Astrocyte (in vitro differentiated cells and primary cell): ENCODE measurements at regions not wholly inside any gene's neighbourhood (a gene's known extent, or its start where the extent isn't known, plus 50 kb on each side); places are given as distances from the start of the nearest gene placed in this dataset.

Experiments used
- DNase-seq: peaks from one replicate; pipeline ENCODE4 v3.0.0-alpha.2; 2010; ENCODE audit warnings: low read depth
- FAIRE-seq: peaks from 2 replicates; lab custom pipeline; 2011; peaks lifted over from hg19 to GRCh38; lab: Jason Lieb, UNC
- H2AFZ ChIP-seq: 2 replicates; pipeline ENCODE4 v1.6.0; 2012; ENCODE audit warnings: low read depth, low read length, inconsistent platforms
- H3K27ac ChIP-seq: 2 replicates; pipeline ENCODE4 v1.5.1; 2011; ENCODE audit warnings: low read depth, low read length, inconsistent platforms
- H3K27me3 ChIP-seq: 2 replicates; pipeline ENCODE4 v1.6.0; 2011; ENCODE audit warnings: low read length, inconsistent platforms; ENCODE audit not compliant: insufficient read depth
- H3K36me3 ChIP-seq: 2 replicates; pipeline ENCODE4 v1.5.1; 2011; ENCODE audit warnings: low read length, inconsistent platforms; ENCODE audit not compliant: insufficient read depth
- H3K4me1 ChIP-seq: 2 replicates; pipeline ENCODE4 v1.5.1; 2011; ENCODE audit warnings: low read length, inconsistent platforms; ENCODE audit not compliant: insufficient read depth
- H3K4me2 ChIP-seq: 2 replicates; pipeline ENCODE4 v1.6.0; 2012; ENCODE audit warnings: low read length, inconsistent platforms
- H3K4me3 ChIP-seq: 2 replicates; pipeline ENCODE4 v1.5.1; 2011; ENCODE audit warnings: low read depth, mild to moderate bottlenecking, low read length, inconsistent platforms; ENCODE audit not compliant: insufficient read depth
- H3K79me2 ChIP-seq: 2 replicates; pipeline ENCODE4 v1.6.0; 2012; ENCODE audit warnings: mild to moderate bottlenecking, low read length, inconsistent platforms; ENCODE audit not compliant: insufficient read depth
- H3K9ac ChIP-seq: 2 replicates; pipeline ENCODE4 v1.6.0; 2012; ENCODE audit warnings: mild to moderate bottlenecking, low read length, inconsistent platforms
- H3K9me3 ChIP-seq: 2 replicates; pipeline ENCODE4 v1.5.1; 2012; ENCODE audit warnings: low read depth, mild to moderate bottlenecking, low read length, inconsistent platforms; ENCODE audit not compliant: insufficient read depth
- H4K20me1 ChIP-seq: 2 replicates; pipeline ENCODE4 v1.6.0; 2012; ENCODE audit warnings: low read length, inconsistent platforms; ENCODE audit not compliant: insufficient read depth
- H3K27ac Mint-ChIP-seq: one replicate; pipeline ENCODE4 v1.8.0; 2021; ENCODE audit warnings: mild to moderate bottlenecking, mixed read lengths; ENCODE audit not compliant: unreplicated experiment
- H3K27me3 Mint-ChIP-seq: one replicate; pipeline ENCODE4 v1.8.0; 2021; ENCODE audit warnings: low read depth, mixed read lengths; ENCODE audit not compliant: unreplicated experiment
- H3K36me3 Mint-ChIP-seq: one replicate; pipeline ENCODE4 v1.8.0; 2021; ENCODE audit warnings: low read depth, mixed read lengths; ENCODE audit not compliant: unreplicated experiment
- H3K4me1 Mint-ChIP-seq: one replicate; pipeline ENCODE4 v1.8.0; 2021; ENCODE audit warnings: low read depth, mixed read lengths; ENCODE audit not compliant: unreplicated experiment
- H3K4me3 Mint-ChIP-seq: one replicate; pipeline ENCODE4 v1.8.0; 2021; ENCODE audit warnings: mild to moderate bottlenecking, moderate library complexity, mixed read lengths; ENCODE audit not compliant: unreplicated experiment
- H3K9me3 Mint-ChIP-seq: one replicate; pipeline ENCODE4 v1.8.0; 2021; ENCODE audit warnings: mild to moderate bottlenecking, mixed read lengths; ENCODE audit not compliant: unreplicated experiment
- CTCF ChIP-seq: IDR thresholded peaks from 2 replicates; pipeline ENCODE4 v1.5.1; 2011; ENCODE audit warnings: low read depth, mild to moderate bottlenecking, inconsistent platforms, low read length, moderate library complexity; ENCODE audit not compliant: insufficient read depth
- EZH2 ChIP-seq: IDR thresholded peaks from 2 replicates; pipeline ENCODE4 v1.6.1; 2012; ENCODE audit warnings: mild to moderate bottlenecking, low read length, inconsistent platforms; ENCODE audit not compliant: insufficient read depth

- Histone ChIP-seq H4K20me1 (no peaks in the 10 kb centered on the region), H3K36me3 (no peaks in the 10 kb centered on the region), H3K27ac (no peak overlapping the region), H3K4me3 (no peak overlapping the region), H3K9me3 (peaks cover 4% of the 10 kb centered on the region), H3K4me1 (no peaks in the 10 kb centered on the region), H3K9ac (no peak overlapping the region), H3K79me2 (no peaks in the 10 kb centered on the region), H2AFZ (no peak overlapping the region), H3K27me3 (no peaks in the 10 kb centered on the region), H3K4me2 (no peak overlapping the region)
- H3K27me3 Mint-ChIP-seq, result peaks cover 15% of the 10 kb centered on the region
- no peak for DNase-seq
- H3K36me3 Mint-ChIP-seq, result no peaks in the 10 kb centered on the region
- FAIRE-seq, result no peak
- H3K4me3 Mint-ChIP-seq, result no peak overlapping the region
- no peak overlapping the region for H3K27ac Mint-ChIP-seq
- TF ChIP-seq CTCF, result no peak
- no peaks in the 10 kb centered on the region for H3K4me1 Mint-ChIP-seq
- no peaks in the 10 kb centered on the region for H3K9me3 Mint-ChIP-seq
Observed at GRCh38 chr13:52938065-52938464, 89.6 kb upstream of the PCDH8 start.

- Histone ChIP-seq H4K20me1 (no peaks in the 10 kb centered on the region), H3K4me2 (no peak overlapping the region), H3K4me1 (peaks cover 2% of the 10 kb centered on the region), H3K9ac (no peak overlapping the region), H3K4me3 (no peak overlapping the region), H3K27ac (no peak overlapping the region), H3K9me3 (peaks cover 4% of the 10 kb centered on the region), H3K36me3 (no peaks in the 10 kb centered on the region), H3K79me2 (no peaks in the 10 kb centered on the region), H3K27me3 (no peaks in the 10 kb centered on the region), H2AFZ (no peak overlapping the region)
- no peak for DNase-seq
- Mint-ChIP-seq H3K4me3 (no peak overlapping the region), H3K36me3 (no peaks in the 10 kb centered on the region), H3K9me3 (no peaks in the 10 kb centered on the region), H3K27ac (no peak overlapping the region), H3K4me1 (no peaks in the 10 kb centered on the region), H3K27me3 (peaks cover 15% of the 10 kb centered on the region)
- FAIRE-seq, result no peak
- TF ChIP-seq CTCF (no peak), EZH2 (no peak)
Observed at GRCh38 chr13:52936806-52937205, 88.4 kb upstream of the PCDH8 start.

GRCh38 chr13:52934258-52934657 is 85.8 kb upstream of the PCDH8 start:
- no peaks in the 10 kb centered on the region for H3K36me3 ChIP-seq
- no peak for TF ChIP-seq CTCF
- no peak for TF ChIP-seq EZH2
- FAIRE-seq (no peak), DNase-seq (no peak)
- Mint-ChIP-seq H3K4me3 (no peak overlapping the region), H3K36me3 (no peaks in the 10 kb centered on the region), H3K27me3 (peaks cover 4% of the 10 kb centered on the region), H3K9me3 (no peaks in the 10 kb centered on the region), H3K27ac (no peak overlapping the region), H3K4me1 (no peaks in the 10 kb centered on the region)
- H3K27ac ChIP-seq, result no peak overlapping the region
- H3K9ac ChIP-seq, result no peak overlapping the region
- peaks cover 4% of the 10 kb centered on the region for H3K9me3 ChIP-seq
- no peak overlapping the region for H3K4me2 ChIP-seq
- no peaks in the 10 kb centered on the region for H3K27me3 ChIP-seq
- peaks cover 2% of the 10 kb centered on the region for H3K4me1 ChIP-seq
- H4K20me1 ChIP-seq, result no peaks in the 10 kb centered on the region
- H2AFZ ChIP-seq, result no peak overlapping the region
- H3K79me2 ChIP-seq, result no peaks in the 10 kb centered on the region
- no peak overlapping the region for H3K4me3 ChIP-seq
